ENCODE measurements at regions not wholly inside any gene's neighbourhood (a gene's known extent, or its start where the extent isn't known, plus 50 kb on each side); places are given as distances from the start of the nearest gene placed in this dataset.
A peak's percentile ranks its signal among the peaks of the same experiment; 100 is the strongest.
"Not testable (repeated sequence)": the region's sequence is repeated elsewhere in the genome, so short reads cannot be mapped to it uniquely, and the experiment has no call there.

DNA sequence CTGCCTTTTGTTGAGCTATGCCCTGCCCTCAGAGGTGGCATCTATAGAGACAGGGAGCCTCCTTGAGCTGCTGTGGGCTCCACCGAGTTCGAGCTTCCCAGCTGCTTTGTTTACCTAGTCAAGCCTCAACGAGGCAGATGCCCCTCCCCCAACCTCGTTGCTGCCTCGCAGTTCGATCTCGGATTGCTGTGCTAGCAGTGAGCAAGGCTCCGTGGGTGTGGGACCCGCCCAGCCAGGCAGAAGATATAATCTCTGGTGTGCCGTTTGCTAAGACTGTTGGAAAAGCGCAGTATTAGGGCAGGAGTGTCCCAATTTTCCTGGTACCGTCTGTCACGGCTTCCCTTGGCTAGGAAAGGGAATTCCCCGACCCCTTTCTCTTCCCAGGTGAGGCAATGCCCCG lies 88.4 kb upstream of the CDK6 start:
- DNase-seq (ENCODE audit: extremely low read depth, low read depth): no peak

DNA sequence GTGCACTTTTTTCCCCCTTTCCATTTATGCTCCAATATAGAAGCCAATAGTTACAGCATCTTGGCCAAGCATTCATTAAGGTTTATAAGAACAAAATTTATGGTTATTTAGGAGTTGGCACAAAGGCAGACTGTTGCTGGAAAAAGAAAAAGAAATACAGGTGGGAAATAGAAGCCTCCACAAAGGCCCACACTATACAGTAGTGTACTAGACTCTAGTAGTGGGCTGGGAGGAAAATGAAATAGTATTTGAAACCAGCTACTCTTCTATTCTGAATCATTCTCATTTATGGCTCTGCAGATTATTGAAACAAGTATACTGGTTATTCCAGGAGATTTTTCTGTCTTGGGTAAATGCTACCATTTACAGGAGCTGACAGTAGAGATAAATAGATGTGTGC lies 80.9 kb upstream of the CDK6 start:
- no peak for DNase-seq (ENCODE audit: extremely low read depth, low read depth)

GRCh38 chr7:92916770-92917224 lies 80.4 kb upstream of the CDK6 start:
- DNase-seq (ENCODE audit: extremely low read depth, low read depth): peak; percentile 11

- no peak for DNase-seq (ENCODE audit: extremely low read depth, low read depth)
These were observed 79.0 kb upstream of the CDK6 start for GRCh38 chr7:92915348-92915747.

DNA sequence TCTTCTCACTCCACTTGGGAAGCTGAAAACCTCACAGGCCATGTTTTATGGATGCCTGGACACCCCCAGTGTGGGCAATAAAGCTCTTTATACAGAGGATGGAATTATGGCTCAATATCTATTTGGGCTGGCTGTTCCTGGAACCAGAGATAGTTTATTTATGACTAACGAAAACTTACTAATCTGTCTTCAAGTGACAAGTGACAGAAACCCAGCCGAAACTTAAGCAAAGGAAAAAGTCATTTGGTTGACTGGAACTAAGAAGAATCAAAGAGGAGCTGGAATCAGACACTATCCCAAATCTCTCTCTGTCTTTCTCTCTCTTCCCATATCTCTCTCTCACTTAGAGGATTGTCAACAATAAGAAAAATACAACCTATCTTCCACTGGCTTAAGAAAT lies 78.3 kb upstream of the CDK6 start:
- DNase-seq (ENCODE audit: extremely low read depth, low read depth): no peak

DNA sequence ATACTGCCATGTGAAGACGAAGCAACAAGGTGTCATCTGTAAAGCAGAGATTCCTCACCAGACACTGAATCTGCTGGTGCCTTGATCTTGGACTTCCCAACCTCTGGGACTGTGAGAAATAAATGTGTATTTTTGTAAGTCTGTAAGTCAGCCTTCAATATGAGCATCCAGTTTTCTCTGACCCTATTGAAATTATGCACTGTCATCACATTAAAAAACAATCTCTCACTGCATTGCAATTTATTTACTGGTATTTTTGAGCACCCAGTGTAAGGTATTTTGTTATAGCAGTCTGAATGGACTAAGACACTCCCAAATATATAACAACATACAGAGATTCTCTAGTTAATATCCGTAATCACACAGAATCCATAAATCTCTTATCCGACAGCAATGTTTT lies 77.5 kb upstream of the CDK6 start:
- DNase-seq (ENCODE audit: extremely low read depth, low read depth): no peak

GRCh38 chr7:92910976-92911375 lies 74.6 kb upstream of the CDK6 start:
- no peak for DNase-seq (ENCODE audit: extremely low read depth, low read depth)

- DNase-seq (ENCODE audit: extremely low read depth, low read depth): no peak
These were observed 73.5 kb upstream of the CDK6 start for GRCh38 chr7:92909686-92910475.

DNA sequence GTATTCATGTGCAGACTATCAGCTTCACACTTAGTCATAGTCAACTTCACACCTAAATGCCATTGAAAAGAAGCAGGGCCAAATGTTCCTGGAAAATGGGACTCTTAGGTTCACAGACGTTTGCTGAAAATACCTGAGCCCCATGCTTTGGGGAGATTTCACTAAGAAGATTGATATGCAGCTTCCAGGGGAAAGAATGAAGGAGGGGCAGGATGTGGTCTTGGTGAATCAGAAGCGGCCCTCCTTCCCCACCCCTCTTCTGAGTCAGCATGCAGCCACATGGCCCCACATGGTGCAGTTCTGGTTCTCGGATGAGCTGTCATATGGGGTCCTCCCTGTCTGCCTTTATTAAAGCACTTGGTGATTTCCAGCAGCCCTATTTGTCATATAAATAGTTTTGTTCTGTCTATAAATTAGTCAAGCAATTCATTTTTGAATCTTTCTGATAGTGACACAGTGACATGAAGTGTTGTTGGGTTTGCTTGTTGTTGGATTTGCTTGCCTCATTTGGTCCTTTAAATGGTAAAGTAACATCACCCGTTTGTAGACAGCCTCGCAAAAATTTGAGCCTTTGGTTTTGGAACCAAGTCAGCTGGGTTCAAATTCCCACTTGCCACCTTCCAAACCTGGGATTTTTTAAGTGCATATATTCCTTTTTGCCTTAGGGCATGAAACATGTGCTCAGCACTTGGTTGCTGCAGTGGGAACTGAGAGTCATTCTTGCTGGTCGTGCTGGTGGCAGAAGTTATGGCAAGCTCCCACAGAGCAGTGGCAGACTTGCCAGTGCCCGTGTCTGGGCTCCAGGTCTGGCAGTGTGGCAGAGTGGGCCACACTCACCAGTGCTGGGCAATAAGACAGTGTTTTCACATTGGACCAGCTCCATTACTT lies 68.1 kb upstream of the CDK6 start:
- DNase-seq (ENCODE audit: extremely low read depth, low read depth): peak; percentile 59

GRCh38 chr7:92898798-92899197 lies 62.4 kb upstream of the CDK6 start:
- no peak for DNase-seq (ENCODE audit: extremely low read depth, low read depth)

GRCh38 chr7:92894857-92895256 lies 58.5 kb upstream of the CDK6 start:
- not testable (repeated sequence) for DNase-seq (ENCODE audit: extremely low read depth, low read depth)

DNA sequence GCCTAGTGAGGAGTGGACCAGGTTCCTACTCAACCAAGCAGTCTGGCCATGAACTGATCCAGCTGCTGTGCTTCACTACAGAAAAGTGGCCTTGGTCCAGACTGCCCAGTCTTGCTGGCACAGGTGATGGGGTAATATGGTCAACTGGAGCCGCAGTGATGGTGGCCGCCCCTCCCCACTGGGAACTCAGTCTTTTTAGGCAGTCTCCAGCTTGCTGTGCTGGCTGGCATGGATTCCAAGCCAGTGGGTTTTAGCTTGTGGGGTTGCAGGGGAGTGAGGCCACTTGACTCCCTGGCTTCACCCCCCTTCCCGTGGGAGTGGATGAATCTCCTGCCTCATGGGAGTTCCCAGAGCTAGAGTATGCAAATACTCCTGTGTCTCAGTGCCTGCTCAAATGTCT lies 52.7 kb upstream of the CDK6 start:
- DNase-seq (ENCODE audit: extremely low read depth, low read depth): no peak

Small RNAs in the stretch of these regions (small RNA-seq; reads per million reads assigned to genes)
- 0 to 0.18 reads per million in 2 experiments for gene RN7SL7P
